ENCODE measurements at regions not wholly inside any gene's neighbourhood (a gene's known extent, or its start where the extent isn't known, plus 50 kb on each side); places are given as distances from the start of the nearest gene placed in this dataset.

DNA sequence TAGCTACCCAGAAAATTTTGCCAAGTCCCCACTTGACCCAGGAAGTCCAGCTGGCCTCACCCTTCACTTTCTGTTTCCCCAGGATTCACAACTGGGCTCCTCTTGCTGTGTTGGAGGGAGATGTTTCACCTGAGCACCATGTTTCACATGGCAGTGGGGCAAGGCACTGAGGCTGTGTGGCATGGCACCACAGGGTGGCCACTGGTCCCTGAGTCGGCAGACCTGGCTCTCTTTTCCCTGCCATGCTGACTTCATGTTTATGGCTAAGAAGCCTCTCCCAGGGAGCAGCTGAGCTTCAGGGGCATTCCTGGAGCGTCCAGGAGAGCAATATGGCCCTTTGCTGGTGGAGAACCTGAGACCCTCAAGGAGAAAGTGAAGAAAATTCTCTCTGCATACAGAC is 266.9 kb downstream of the RPS24 start:
- no peak for DNase-seq (ENCODE audit: low spot score)
- no peak overlapping the region for H3K27ac ChIP-seq (ENCODE audit: low read depth, low read length, poor library complexity, severe bottlenecking)

GRCh38 chr10:78301481-78301880 is 267.8 kb downstream of the RPS24 start:
- H3K4me3 ChIP-seq (ENCODE audit: low read depth, low read length, poor library complexity, severe bottlenecking), result no peak overlapping the region
- no peak overlapping the region for H3K4me2 ChIP-seq (ENCODE audit: low read length)
- ChIA-PET CTCF (ENCODE audit: unreplicated experiment) (no interaction called here), POLR2A (no interaction called here)
- no peaks in the 10 kb centered on the region for H4K20me1 ChIP-seq (ENCODE audit: insufficient read depth, low read length)
- peaks cover 11% of the 10 kb centered on the region; the same call in 1 of the 2 replicates for H3K9me3 ChIP-seq (ENCODE audit: low read length)
- BruUV-seq (replicated peaks), result no TSS peak
- no peaks in the 10 kb centered on the region for H3K36me3 ChIP-seq (ENCODE audit: insufficient read depth, low read length)
- no peak overlapping the region; the same call in 1 of the 2 replicates for H2AFZ ChIP-seq (ENCODE audit: low read length)
- no peaks in the 10 kb centered on the region for H3K9me2 ChIP-seq (ENCODE audit: insufficient read depth, low read length)
- intact Hi-C loops (cut with micrococcal nuclease; ENCODE audit: unreplicated experiment), result loop anchor here (5.0 kb wide), 2 partner anchors 896 to 1301 kb away; no protein-coding TSS in a partner anchor
- TF ChIP-seq, protein P1, sequence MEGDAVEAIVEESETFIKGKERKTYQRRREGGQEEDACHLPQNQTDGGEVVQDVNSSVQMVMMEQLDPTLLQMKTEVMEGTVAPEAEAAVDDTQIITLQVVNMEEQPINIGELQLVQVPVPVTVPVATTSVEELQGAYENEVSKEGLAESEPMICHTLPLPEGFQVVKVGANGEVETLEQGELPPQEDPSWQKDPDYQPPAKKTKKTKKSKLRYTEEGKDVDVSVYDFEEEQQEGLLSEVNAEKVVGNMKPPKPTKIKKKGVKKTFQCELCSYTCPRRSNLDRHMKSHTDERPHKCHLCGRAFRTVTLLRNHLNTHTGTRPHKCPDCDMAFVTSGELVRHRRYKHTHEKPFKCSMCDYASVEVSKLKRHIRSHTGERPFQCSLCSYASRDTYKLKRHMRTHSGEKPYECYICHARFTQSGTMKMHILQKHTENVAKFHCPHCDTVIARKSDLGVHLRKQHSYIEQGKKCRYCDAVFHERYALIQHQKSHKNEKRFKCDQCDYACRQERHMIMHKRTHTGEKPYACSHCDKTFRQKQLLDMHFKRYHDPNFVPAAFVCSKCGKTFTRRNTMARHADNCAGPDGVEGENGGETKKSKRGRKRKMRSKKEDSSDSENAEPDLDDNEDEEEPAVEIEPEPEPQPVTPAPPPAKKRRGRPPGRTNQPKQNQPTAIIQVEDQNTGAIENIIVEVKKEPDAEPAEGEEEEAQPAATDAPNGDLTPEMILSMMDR (conservative IDR thresholded peaks at IDR 0.05; ENCODE audit: low read length), result no peak
- no peak for TF ChIP-seq EZH2phosphoT487 (IDR thresholded peaks at IDR 0.05; ENCODE audit: borderline replicate concordance, low read depth, low read length)
- H3K79me2 ChIP-seq (ENCODE audit: insufficient read depth, low read depth, low read length), result no peaks in the 10 kb centered on the region
- no peak for DNase-seq (ENCODE audit: low spot score)
- H3K4me1 ChIP-seq (ENCODE audit: insufficient read depth, low read length, poor library complexity, severe bottlenecking), result peaks cover 26% of the 10 kb centered on the region
- H3K27ac ChIP-seq (ENCODE audit: low read depth, low read length, poor library complexity, severe bottlenecking), result no peak overlapping the region

More for the DNA sequence above, 266.9 kb downstream of the RPS24 start:
- Histone ChIP-seq H4K20me1 (ENCODE audit: insufficient read depth, low read length) (no peaks in the 10 kb centered on the region), H3K4me2 (ENCODE audit: low read length) (no peak overlapping the region), H3K36me3 (ENCODE audit: insufficient read depth, low read length) (no peaks in the 10 kb centered on the region), H3K9me2 (ENCODE audit: insufficient read depth, low read length) (no peaks in the 10 kb centered on the region), H3K9me3 (ENCODE audit: low read length) (peaks cover 11% of the 10 kb centered on the region; the same call in 1 of the 2 replicates), H3K4me3 (ENCODE audit: low read depth, low read length, poor library complexity, severe bottlenecking) (no peak overlapping the region), H3K79me2 (ENCODE audit: insufficient read depth, low read depth, low read length) (no peaks in the 10 kb centered on the region), H2AFZ (ENCODE audit: low read length) (no peak overlapping the region), H3K4me1 (ENCODE audit: insufficient read depth, low read length, poor library complexity, severe bottlenecking) (peaks cover 26% of the 10 kb centered on the region)
- ChIA-PET POLR2A (no interaction called here), CTCF (ENCODE audit: unreplicated experiment) (no interaction called here)
- TF ChIP-seq EZH2phosphoT487 (IDR thresholded peaks at IDR 0.05; ENCODE audit: borderline replicate concordance, low read depth, low read length), result no peak
- TF ChIP-seq, protein P1 (conservative IDR thresholded peaks at IDR 0.05; ENCODE audit: low read length), result no peak
- intact Hi-C loops (cut with micrococcal nuclease; ENCODE audit: unreplicated experiment), result loop anchor here (5.0 kb wide), 2 partner anchors 897 to 1302 kb away; no protein-coding TSS in a partner anchor
- BruUV-seq (replicated peaks), result no TSS peak

DNA sequence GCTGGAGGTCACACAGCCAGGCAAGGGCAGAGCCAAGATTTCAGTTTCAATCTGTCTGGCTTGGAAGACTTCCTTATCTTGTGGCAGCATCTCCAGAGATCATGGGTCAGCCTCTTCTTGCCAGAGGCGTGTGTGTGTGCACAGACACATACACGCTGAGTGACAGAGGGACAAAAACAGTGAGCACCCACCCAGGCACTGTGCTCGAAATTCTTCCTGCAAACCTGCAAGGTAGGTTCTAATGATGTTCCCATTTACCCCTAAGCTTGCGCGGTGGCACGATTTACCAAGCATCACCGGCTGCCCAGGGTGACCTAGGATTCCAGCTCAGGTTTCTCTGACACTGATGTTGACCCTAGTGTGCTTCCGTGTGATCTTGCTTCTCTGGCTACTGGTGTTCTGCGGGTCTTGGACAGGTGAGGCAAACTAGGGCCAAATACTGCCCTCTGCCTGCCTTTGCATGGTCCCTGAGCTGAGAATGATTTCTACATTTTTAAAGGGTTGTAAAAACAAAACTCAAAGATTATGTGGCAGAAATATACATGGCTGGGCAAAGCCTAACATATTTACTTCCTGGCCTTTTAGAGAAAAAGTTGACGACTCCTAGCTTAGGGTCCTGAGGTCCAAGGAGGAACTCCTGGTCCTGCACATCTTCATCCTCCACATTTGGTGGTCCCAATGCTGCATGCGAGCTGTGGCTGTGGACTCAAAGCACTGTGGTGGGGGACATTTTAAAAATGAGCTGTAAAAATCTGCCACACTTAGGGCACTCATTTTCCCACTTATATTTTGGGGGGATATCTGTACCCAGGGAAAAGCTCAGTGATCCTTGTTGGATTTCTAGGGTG is 268.5 kb downstream of the RPS24 start:
- POLR2A ChIA-PET, result interaction anchor here (0.6 to 1.1 kb wide), 3 partner anchors 12 to 138 kb away, joined by 3 to 5 read pairs (median 4); no protein-coding TSS in a partner anchor
- Histone ChIP-seq H3K4me2 (ENCODE audit: low read length) (peak overlapping the region; percentile 78), H3K9me2 (ENCODE audit: insufficient read depth, low read length) (no peaks in the 10 kb centered on the region), H3K9me3 (ENCODE audit: low read length) (peaks cover 11% of the 10 kb centered on the region; the same call in 1 of the 2 replicates), H3K27ac (ENCODE audit: low read depth, low read length, poor library complexity, severe bottlenecking) (peak overlapping the region; percentile 40), H3K79me2 (ENCODE audit: insufficient read depth, low read depth, low read length) (no peaks in the 10 kb centered on the region), H3K36me3 (ENCODE audit: insufficient read depth, low read length) (no peaks in the 10 kb centered on the region), H2AFZ (ENCODE audit: low read length) (peak overlapping the region; percentile 57), H3K4me3 (ENCODE audit: low read depth, low read length, poor library complexity, severe bottlenecking) (peak overlapping the region; percentile 68), H4K20me1 (ENCODE audit: insufficient read depth, low read length) (no peaks in the 10 kb centered on the region), H3K4me1 (ENCODE audit: insufficient read depth, low read length, poor library complexity, severe bottlenecking) (peaks cover 26% of the 10 kb centered on the region)
- TF ChIP-seq, protein P1 (conservative IDR thresholded peaks at IDR 0.05; ENCODE audit: low read length), result peak; percentile 52
- no peak for TF ChIP-seq EZH2phosphoT487 (IDR thresholded peaks at IDR 0.05; ENCODE audit: borderline replicate concordance, low read depth, low read length)
- BruUV-seq (replicated peaks), result no TSS peak
- intact Hi-C loops (cut with micrococcal nuclease; ENCODE audit: unreplicated experiment), result loop anchor here (5.0 kb wide), 2 partner anchors 895 to 1300 kb away; no protein-coding TSS in a partner anchor
- CTCF ChIA-PET (ENCODE audit: unreplicated experiment), result no interaction called here
- peak; percentile 17 for DNase-seq (ENCODE audit: low spot score)

All from OCI-LY7 (cell line).